ENCODE measurements at regions not wholly inside any gene's neighbourhood (a gene's known extent, or its start where the extent isn't known, plus 50 kb on each side); places are given as distances from the start of the nearest gene placed in this dataset.

DNA sequence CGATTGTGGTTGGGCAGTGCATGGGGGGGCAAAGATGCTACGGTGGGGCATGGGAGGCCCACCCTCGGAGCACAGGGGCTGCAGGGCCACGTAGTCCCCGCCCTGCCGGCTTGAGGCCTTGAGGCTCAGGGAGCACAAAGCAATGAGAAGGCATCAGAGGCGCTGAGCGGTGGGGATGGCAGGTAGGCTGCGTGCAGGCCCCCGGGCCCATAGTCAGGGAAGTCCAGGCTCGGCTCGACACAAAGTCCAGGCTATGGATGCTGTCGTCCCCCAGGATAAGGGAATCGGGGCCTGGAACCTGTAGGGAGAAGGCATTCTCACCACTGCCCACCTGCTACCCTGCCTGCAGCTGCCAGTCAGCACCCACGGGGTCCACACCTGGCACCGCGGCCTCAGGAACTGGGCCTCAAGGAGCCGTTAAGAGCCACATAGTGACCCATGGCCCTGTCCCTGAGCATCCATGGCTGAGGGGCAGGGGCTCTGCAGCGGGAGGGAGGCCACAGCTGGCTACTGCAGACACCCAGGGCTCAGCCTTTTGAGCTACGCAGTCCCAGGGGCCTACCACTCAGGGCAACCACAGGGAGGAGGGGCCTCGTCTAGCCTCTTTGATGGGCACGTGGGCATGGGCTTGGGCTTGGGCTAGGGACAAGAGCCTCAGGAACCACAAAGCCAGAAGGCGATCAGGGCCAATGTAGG is 179.7 kb downstream of the IGLL1 start:
- Histone ChIP-seq H3K9ac (ENCODE audit: low read length) (no peak overlapping the region), H3K27ac (ENCODE audit: low read depth, low read length) (no peak overlapping the region), H3K27me3 (ENCODE audit: insufficient read depth, low read length) (no peaks in the 10 kb centered on the region), H4K20me1 (ENCODE audit: insufficient read depth) (no peaks in the 10 kb centered on the region), H3K4me2 (ENCODE audit: low read length) (no peak overlapping the region), H3K36me3 (ENCODE audit: control insufficient read depth in 1 of 2, insufficient read depth in 2 of 2, low read length in 2 of 2) (no peaks in the 10 kb centered on the region), H3K9me2 (ENCODE audit: insufficient read depth) (no peaks in the 10 kb centered on the region), H3K4me1 (ENCODE audit: control insufficient read depth in 1 of 2, insufficient read depth in 2 of 2, low read length in 2 of 2) (peaks cover 11 to 17% of the 10 kb centered on the region in 2 experiments; a peak in 3 of 4 replicates), H2AFZ (ENCODE audit: low read depth, low read length, poor library complexity, severe bottlenecking) (no peak overlapping the region), H3K9me3 (ENCODE audit: control insufficient read depth in 1 of 2, insufficient read depth in 1 of 2, low read depth in 1 of 2, low read length in 2 of 2) (no peaks in the 10 kb centered on the region), H3K79me2 (ENCODE audit: insufficient read depth, low read length) (no peaks in the 10 kb centered on the region), H3K4me3 (replicated peaks in 1 of 2; ENCODE audit: low read depth in 1 of 2, low read length in 2 of 2) (no peak overlapping the region)
- TF ChIP-seq EGR1 (IDR thresholded peaks at IDR 0.05; ENCODE audit: low read depth), result no peak
- no peak for TF ChIP-seq RAD21 (IDR thresholded peaks at IDR 0.05; ENCODE audit: low read depth)
- TF ChIP-seq SIN3A (IDR thresholded peaks at IDR 0.05; ENCODE audit: low read depth), result no peak
- TF ChIP-seq SP1 (IDR thresholded peaks at IDR 0.05; ENCODE audit: low read depth), result no peak
- TF ChIP-seq, protein P1, sequence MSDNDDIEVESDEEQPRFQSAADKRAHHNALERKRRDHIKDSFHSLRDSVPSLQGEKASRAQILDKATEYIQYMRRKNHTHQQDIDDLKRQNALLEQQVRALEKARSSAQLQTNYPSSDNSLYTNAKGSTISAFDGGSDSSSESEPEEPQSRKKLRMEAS (IDR thresholded peaks at IDR 0.05), result no peak
- TF ChIP-seq, protein P2, sequence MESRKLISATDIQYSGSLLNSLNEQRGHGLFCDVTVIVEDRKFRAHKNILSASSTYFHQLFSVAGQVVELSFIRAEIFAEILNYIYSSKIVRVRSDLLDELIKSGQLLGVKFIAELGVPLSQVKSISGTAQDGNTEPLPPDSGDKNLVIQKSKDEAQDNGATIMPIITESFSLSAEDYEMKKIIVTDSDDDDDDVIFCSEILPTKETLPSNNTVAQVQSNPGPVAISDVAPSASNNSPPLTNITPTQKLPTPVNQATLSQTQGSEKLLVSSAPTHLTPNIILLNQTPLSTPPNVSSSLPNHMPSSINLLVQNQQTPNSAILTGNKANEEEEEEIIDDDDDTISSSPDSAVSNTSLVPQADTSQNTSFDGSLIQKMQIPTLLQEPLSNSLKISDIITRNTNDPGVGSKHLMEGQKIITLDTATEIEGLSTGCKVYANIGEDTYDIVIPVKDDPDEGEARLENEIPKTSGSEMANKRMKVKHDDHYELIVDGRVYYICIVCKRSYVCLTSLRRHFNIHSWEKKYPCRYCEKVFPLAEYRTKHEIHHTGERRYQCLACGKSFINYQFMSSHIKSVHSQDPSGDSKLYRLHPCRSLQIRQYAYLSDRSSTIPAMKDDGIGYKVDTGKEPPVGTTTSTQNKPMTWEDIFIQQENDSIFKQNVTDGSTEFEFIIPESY (IDR thresholded peaks at IDR 0.05; ENCODE audit: extremely low read depth, insufficient replicate concordance, low read length), result no peak
- TF ChIP-seq POLR2A (IDR thresholded peaks at IDR 0.05; ENCODE audit: borderline replicate concordance, extremely low read depth, insufficient read depth, insufficient read length), result no peak
- no peak for TF ChIP-seq ZNF274 (IDR thresholded peaks at IDR 0.05; ENCODE audit: low read depth, low read length)
- no peak for TF ChIP-seq YY1 (IDR thresholded peaks at IDR 0.05; ENCODE audit: extremely low read depth, insufficient replicate concordance, low read depth, low read length)
- ChIA-PET POLR2A (no interaction called here), RAD21 (ENCODE audit: low non-redundant PET in 1 of 2, low total read pairs in 2 of 2, uncharacterized antibody in 2 of 2, unreplicated experiment in 2 of 2) (no interaction called here), CTCF (no interaction called here)
- ATAC-seq, result no peak
- no TSS peak for BruUV-seq (replicated peaks)
- DNase-seq (ENCODE audit: low read depth, low spot score), result no peak
- intact Hi-C loops (cut with micrococcal nuclease), result no loop called here
